ENCODE measurements at regions not wholly inside any gene's neighbourhood (a gene's known extent, or its start where the extent isn't known, plus 50 kb on each side); places are given as distances from the start of the nearest gene placed in this dataset.
"Not testable (repeated sequence)": the region's sequence is repeated elsewhere in the genome, so short reads cannot be mapped to it uniquely, and the experiment has no call there.

DNA sequence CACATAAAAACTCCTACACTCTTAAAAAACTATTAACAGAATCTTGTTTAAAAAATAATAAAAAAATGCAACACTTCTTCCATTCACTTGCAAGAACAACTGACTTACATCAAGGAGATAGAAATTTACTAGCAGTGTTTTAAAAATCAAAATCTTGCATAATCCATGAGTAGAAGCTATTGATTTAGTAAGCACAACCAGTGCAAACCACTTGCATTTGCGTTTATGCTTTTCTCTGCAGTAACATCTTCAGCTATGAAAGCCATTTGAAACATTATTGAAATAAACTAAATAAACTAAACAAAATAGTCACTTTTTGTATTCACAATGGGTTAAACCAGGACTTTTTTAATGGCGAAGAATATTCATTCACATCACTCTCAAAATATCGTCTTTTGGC is 389.2 kb upstream of the EMCN start:
- DNase-seq (ENCODE audit: low read depth), result no peak

DNA sequence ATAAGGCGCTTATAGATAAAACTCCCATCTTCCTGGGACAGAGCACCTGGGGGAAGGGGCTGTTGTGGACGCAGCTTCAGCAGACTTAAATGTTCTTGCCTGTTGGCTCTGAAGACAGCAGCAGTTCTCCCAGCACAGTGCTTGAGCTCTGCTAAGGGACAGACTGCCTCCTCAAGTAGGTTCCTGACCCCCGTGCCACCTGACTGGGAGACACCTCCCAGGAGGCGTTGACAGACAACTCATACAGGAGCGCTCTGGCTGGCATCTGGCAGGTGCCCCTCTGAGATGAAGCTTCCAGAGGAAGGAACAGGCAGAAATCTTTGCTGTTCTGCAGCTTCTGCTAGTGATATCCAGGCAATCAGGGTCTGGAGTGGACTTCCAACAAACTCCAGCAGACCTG is 383.1 kb upstream of the EMCN start:
- DNase-seq (ENCODE audit: low read depth), result not testable (repeated sequence)

DNA sequence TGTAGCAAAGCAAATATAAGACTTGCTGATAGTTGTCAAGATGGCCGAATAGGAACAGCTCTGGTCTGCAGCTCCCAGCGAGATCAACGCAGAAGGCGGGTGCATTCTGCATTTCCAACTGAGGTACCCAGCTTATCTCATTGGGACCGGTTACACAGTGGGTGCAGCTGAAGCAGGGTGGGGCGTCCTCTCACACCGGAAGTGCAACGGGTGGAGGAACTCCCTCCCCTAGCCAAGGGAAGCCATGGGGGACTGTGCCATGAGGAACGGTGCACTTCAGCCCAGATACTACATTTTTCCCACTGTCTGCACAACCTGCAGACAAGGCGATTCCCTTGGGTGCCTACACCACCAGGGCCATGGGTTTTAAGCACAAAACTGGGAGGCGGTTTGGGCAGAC is 382.3 kb upstream of the EMCN start:
- no peak for DNase-seq (ENCODE audit: low read depth)

DNA sequence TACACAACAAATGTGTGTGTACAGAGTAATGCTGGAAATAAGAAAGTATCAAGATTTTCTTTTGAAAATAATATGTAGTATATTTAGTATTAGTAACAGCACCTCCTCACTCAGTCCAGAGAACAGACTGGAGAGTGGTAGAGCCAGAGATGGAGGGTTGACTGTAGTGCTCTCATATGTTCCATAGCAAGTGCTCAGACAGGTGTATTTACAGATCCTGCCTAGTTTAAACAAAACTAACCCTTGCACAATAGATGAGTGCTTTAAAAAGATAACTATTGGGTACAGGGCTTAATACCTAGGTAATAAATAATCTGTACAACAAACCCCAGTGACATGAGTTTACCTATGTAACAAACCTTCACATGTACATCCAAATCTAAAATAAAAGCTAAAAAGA is 381.0 kb upstream of the EMCN start:
- DNase-seq (ENCODE audit: low read depth), result no peak

DNA sequence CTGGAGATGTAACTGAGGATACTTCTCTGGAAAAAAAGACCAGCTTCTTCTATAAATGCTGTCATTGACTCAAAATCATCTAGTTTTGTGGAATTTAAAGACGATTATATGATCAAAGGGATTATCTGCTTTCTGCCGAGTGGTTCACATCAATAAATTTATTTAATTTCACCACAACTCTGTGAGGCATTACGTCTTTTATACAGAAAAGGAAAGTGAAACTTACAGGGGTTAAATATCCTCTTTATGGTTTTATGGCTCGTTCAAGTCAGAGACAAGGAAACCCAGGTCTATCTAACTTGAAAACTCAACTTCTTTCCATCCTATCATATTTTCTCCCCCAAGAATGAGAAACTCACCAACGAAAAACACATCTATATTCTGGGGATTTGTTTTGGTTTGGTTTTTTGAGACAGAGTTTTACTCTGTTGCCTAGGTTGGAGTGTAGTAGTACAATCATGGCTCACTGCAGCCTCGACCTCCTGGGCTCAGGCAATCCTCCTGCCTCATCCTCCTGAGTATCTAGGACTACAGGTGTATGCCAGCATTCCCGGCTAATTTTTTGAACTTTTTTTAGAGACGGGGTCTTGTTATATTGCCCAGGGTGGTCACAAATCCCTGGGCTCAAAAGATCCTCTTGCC is 377.9 kb upstream of the EMCN start:
- DNase-seq (ENCODE audit: low read depth), result peak; percentile 29

DNA sequence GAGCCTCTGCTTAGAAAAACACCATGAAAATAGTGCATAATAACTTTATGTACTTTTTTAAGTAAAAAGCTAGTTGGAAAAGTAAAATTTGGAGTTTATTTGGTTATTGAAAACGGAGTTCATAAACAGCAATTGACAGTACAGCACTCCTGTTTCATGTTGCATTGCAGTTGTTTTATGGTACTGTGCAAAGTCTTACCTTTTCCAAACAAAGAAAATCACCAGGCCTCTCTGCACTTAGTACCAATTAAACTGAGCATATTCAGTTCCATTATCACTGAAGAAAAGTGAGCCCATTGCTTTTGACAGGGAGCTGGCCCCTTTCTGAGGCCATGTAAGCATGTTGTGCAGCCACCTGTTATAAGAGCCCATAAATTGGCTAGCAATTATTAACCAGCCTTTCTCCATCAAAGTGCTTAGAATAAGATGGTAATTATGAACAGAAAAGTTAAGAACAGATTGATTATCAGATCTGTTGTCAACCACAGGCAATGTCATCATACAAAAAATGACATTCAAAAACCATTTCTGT is 376.6 kb upstream of the EMCN start:
- DNase-seq (ENCODE audit: low read depth), result no peak

DNA sequence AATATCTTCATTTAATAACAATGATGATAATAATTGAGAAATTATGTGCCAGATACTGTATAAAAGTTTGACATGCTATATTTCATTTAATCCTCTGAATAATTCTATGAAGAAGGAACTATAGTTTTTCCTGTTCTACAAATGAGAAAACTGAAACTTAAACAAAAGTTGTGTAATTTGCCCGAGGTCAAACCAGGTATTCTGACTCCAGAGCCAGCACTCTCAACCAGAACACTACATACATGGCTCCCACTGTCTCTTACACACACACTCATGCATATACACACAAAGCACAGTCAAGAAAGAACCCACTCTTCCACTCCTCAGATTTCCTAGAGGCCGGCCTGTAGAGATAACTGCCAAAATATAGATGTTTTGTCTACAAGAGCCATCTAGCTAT is 374.0 kb upstream of the EMCN start:
- no peak for DNase-seq (ENCODE audit: low read depth)

DNA sequence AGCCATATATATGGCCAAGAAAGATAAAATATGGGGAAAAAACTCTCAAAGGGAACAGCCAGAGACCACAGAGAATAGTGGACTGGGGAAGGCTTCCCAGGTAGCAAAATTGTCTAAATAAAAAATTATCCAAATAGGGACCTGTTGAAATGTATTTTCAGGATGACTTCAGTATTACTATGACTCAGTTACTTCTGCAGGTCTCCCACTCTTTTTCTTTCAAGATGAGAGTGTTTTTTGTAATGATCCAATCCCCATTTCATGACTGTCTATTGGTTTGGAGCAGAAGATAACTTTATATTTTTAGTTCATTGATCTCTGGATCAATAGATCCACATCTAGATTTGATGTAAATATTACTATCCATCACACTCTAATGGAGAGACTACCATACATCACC is 372.1 kb upstream of the EMCN start:
- no peak for DNase-seq (ENCODE audit: low read depth)

DNA sequence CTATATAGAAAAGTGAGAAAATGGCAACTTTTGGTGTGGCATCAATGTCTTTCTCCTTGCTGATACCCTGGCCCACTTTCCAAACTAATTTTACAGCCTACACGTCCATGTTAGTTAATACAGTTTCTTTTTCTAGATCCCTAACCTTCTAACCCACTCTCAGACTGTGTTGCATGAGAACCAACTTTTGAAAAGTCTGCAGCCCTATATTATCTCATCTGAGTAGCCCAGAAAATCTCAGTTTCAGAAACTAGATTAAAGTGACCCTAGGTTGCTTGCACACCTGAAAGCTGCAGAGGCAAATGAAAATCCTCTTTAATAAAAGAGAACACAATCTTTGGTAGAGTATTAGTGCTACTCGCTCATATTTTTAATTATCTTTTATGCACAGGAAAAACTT is 371.6 kb upstream of the EMCN start:
- DNase-seq (ENCODE audit: low read depth), result no peak

DNA sequence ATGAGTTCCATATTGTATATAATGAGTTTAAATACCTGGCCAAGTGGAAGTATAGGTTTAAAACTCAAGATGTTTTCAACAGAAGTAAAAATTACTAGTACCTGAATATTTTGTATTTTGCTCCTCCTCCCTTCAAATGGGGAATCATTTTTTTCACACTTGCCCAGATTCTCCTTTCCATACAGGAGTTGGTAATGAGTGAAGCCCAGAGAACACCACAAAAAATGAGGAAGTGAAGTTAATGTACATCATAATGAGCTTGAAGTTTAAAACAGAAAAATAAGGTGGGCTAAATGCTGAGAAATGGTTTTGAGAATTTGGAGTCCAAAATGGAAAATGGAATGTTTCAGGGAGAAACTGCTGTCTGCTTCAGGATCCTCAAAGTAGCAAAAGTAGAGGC is 364.8 kb upstream of the EMCN start:
- DNase-seq (ENCODE audit: low read depth), result no peak

DNA sequence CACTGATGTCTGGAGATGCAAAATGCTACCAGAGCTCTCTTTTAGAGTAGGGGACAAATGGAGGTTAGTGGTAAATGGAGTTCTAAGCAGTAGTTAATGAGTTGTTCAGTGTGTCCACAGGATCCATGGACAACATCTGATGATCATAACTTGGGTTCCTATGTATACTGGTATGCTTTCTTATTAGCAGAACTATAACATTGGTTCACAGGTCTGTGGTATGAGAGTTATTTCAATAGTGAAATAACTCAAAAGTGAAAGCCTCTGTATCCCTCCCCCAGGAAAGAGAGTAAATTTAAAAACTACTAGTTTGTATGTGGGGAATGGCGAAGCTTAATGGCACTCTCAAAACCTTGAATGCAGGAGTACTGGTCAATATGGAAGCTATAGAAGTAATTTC is 363.5 kb upstream of the EMCN start:
- DNase-seq (ENCODE audit: low read depth), result no peak

DNA sequence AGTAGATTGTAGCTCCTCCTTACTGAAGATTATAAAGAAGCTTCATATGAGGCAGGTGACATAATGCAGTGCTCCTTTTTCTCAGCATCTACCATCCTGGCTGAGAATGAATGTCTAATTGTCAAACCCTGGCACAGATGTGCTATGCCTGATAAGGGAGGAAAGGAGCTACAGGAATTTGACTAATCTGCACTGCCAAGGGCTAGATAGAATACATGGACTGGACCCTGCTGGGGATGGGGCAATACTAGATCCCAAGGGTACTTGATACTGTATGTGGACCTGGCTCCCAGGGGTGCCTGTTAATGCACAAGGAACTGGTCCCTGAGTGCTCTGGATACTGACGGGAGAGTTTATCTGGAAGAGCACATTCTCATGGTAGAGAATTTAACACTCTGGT is 362.2 kb upstream of the EMCN start:
- DNase-seq (ENCODE audit: low read depth), result no peak

DNA sequence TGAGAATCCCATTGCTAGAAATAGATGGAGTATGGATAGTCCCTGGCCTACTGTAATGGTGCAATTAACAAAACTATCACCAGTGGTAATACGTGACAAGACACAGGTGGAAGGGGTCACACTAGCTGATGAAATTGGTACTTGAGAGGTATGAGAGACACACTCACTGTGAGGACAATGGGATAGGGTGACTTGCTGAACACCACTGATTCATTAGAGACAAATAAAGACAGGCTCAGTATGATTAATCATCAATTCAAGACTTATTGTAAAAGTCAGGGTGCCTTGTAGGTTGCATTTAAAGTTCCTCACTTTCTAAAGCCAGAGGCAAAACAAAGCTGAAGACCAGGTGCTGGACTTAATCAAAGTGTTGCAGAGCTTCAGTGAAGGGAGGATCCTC is 361.6 kb upstream of the EMCN start:
- DNase-seq (ENCODE audit: low read depth), result no peak

DNA sequence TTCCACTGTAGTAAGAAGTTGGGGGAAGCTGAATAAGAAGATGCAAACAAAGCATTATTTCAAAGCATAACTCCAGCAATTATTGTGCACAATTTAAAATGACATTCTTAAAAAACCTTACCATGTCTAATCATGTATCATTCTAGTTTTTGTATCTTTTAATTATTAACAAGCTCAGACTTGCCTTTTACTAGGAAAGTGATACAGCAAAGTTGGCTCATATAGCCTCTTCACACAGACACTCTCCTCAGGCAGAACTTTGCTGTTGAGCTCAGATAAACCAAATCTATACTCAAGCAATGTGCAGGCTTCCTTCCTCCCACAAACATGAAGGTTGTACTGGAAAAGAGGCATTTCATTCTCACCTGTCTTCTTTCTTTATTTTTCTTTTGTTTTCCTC is 358.7 kb upstream of the EMCN start:
- no peak for DNase-seq (ENCODE audit: low read depth)

DNA sequence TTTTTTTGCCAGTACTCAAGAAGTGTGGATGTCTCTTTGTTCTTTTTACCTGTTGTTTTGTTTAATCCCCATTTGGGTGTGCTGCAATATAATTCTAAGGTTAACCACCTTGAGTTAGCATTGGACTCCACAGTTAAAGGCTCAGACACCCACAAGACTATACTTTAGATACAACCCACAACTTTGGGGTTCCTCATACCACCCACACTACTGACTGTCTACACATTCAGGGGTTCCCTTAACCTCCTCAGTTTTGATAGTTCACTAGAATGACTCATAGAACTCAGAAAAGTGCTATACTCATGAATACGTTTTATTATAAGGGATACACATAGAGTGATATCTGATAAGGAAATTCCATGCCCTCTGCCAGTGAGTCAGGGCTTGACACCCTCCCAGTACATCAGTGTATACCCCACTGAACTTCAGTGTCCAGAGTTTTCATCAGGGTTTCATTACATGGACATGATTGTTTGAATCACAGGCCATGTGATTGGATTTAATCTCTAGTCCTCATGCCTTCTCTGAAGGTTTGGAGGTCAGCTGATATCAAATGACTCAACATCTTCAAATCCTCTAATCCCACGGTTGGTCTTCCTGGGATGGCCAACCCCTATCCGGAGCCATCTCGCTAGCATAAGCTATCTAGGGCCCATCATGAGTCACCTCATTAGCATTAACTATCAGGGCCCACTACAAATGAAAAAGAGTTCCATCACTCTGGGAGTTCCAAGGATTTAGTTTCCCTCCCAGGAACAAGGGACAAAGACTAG is 357.7 kb upstream of the EMCN start:
- DNase-seq (ENCODE audit: low read depth), result peak; percentile 43

DNA sequence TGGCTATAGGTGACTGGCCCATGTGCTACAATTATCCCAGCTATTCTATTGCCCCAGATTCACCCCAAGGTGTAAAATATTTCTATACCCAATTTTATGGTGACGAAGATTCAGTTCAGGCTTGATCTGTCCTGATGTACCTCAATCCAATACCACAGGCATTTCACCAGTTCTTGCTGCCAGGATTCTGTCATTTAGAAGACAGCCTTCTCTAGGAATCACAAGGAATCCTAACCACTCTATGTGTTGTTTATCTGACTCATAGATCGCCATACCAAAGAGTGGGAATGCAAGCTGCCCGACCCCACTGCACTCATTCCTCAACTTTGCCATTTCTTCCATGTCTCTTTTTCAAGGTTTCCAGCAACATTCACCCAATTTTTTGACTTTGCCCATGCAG is 355.0 kb upstream of the EMCN start:
- DNase-seq (ENCODE audit: low read depth), result peak; percentile 78

DNA sequence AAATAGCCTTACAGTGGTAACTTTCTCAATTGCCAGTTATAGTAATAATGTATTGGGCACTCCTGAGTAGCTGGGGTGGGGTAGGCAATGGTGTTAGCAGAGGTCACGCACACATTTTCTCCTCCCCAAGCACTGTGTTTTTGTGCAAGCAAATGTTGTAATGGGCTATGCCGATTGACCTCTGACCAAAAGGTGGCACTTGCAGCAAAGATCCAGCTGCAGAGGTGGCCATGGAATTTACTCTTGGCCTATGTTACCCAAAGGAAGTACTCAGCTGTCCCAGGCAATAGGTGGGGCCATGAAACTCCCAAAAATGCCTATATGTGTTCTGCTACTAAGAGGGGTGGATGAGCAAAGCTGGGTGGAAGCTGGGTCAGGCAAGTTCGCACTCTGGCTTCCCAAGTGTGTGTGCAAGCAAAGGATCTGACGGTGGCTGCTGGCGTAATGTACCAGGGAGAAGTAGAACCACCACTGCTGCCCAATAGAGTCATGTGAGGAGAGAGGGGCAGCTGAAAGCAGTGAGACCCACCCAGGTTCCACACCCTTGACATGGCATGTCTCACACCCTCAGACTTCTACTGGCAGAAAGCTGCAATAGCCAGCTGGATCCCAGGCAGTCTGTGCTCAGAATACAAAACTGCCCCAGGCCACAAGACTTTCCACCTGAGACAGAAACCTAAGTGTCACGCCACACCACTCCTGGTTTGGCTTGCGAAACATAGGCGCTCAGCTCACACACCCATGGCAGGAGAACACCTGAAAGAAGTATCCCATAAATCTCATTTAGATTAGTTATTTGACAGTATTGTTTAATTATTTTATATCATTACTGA is 353.3 kb upstream of the EMCN start:
- no peak for DNase-seq (ENCODE audit: low read depth)

DNA sequence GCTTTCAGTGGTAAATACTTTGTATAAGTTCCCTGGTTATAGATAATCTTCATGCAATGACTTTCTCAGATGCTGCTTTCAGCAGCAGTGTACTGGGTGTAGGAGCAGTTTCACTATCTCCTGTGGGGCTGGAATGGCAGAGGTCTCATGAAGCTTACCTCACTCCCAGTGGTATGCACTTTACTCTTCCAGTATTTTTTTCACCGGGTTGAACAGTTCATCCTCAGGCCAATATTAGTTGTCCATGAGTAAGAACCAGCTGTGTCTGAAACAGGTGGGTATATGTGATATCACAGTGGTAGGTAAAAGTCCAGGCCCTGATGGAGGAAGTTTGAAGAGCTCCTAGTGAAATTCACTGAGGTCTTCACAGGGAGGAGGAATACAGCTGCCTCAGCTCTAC is 351.5 kb upstream of the EMCN start:
- DNase-seq (ENCODE audit: low read depth), result no peak

DNA sequence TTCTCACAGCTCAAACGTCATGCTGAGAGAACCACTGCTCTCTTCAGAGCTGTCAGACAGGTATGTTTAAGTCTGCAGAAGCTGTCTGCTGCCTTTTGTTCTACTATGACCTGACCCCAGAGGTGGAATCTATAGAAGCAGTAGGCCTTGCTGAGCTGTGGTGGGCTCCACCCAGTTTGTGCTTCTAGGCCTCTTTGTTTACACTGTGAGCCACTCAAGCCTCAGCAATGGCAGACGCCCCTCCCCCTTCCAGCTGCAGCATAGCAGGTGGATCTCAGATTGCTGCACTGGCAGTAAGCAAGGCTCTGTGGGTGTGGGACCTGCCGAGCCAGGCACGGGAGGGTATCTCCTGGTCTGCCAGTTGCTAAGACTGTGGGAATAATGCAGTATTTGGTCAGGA is 350.5 kb upstream of the EMCN start:
- DNase-seq (ENCODE audit: low read depth), result not testable (repeated sequence)

DNA sequence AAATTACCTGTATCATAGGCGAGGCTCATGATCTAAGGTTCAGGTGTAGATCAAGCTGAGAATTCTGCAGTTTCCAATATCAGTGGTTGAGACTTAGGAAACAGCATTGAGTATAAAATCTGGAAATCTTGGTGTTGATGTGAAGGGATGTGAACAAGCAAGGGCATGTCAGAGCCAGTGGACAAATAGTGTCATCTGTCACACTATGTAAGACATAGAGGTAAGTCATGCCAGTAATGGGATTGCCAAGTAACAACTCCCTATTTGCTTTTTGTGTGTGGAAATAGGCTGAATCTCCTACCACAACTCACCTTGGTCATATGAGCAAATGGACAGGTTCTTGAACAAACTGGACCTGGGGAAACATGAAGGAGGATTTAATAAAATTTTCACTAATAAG is 334.5 kb upstream of the EMCN start:
- no peak for DNase-seq (ENCODE audit: low read depth)

DNA sequence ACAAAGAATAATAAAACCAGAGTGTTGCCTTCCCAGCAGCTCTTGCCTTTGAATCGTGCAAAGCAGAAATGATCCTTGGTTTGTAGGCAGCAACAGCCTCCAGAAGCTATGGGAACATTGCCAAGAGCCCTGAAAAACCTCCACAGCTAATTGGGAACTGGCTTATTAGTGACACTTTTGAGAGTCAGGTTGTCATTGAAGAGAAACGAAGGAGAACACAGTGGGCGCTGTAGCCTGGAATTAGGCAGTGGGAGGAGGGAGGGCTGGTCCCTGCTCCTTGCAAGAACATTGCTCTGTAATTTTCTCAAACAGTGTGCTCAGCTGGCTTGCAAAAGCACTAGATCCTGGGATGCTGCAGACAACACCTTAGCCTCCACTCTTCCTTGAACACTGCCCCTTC is 331.5 kb upstream of the EMCN start:
- DNase-seq (ENCODE audit: low read depth), result no peak

DNA sequence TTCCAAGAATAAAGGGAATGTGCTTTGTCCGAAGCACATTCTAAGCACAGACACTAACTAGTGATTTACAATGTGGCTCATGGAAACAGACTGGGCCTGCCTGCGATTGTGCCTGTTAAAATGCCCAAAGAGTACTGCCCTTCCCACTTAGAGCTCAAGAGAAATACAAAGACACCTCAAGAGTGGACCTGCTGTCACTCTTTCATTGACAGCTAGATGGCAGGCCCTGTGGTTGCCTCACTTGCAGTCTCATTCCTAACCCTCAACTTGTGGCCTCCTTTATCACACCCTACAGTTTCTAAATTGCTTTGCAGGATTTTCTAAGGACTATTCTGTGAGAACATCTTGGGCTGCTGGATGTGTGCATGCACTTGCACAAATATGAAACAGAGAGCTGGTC is 331.0 kb upstream of the EMCN start:
- DNase-seq (ENCODE audit: low read depth), result peak; percentile 4

DNA sequence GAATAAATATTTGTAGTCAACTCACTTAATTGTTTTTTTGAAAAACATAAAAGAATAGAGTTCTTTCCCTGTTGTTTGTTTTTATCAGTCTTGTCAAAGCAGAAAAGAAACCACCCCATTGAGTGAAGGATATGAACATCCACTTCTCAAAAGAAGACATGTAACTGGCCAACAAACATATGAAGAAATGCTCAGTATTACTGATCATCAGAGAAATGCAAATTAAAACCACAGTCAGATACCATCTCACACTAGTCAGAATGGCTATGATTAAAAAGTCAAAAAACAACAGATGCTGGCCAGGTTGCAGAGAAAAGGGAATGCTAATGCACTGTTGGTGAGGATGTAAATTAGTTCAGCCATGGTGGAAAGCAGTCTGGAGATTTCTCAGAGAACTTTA is 326.1 kb upstream of the EMCN start:
- DNase-seq (ENCODE audit: low read depth), result peak; percentile 15

All from M059J (cell line).